GM12878 (cell line): ENCODE measurements at regions not wholly inside any gene's neighbourhood (a gene's known extent, or its start where the extent isn't known, plus 50 kb on each side); places are given as distances from the start of the nearest gene placed in this dataset.

Experiments used
- ATAC-seq: fragments of 200-7000 bp; cut with Tn5 transposase; 3 replicates; pipeline ENCODE4 v1.9.1; 2020; ENCODE audit warnings: mild to moderate bottlenecking, moderate library complexity
- BruUV-seq: library from RNA; stranded (reverse); fragments of 400-500 nt; replicated peaks from 2 replicates; lab custom pipeline; 2021; lab: Mats Ljungman, UMichigan
- CTCF ChIA-PET: fragments of 300-600 bp; sonication (Branson Sonifier 250); formaldehyde crosslinking; extraction: SDS; loops from one replicate; lab custom pipeline; 2021; ENCODE audit warnings: inconsistent platforms; lab: Yijun Ruan, JAX
- POLR2A ChIA-PET: fragments of 350-600 bp; formaldehyde crosslinking; extraction: SDS; loops from one replicate; lab custom pipeline; 2021; ENCODE audit warnings: inconsistent platforms; lab: Charles Lee
- RAD21 ChIA-PET: fragments of 300-600 bp; sonication (Branson Sonifier 250); formaldehyde crosslinking; loops from one replicate; lab custom pipeline; 2023; ENCODE audit warnings: antibody characterized with exemption; ENCODE audit not compliant: unreplicated experiment; lab: Charles Lee
- SMC1A ChIA-PET: fragments of 300-600 bp; sonication (Branson Sonifier 250); formaldehyde crosslinking; loops from one replicate; lab custom pipeline; 2023; ENCODE audit not compliant: unreplicated experiment, uncharacterized antibody; lab: Charles Lee
- DNase-seq: peaks from one replicate; pipeline ENCODE4 v3.0.0-alpha.2; 2011; ENCODE audit warnings: low read depth, low spot score
- FAIRE-seq: peaks from 3 replicates; lab custom pipeline; 2011; peaks lifted over from hg19 to GRCh38; lab: Jason Lieb, UNC
- H2AFZ ChIP-seq: 2 replicates; pipeline ENCODE4 v1.6.0; 2011; ENCODE audit warnings: low read depth, low read length, control low read depth; ENCODE audit not compliant: control insufficient read depth
- H3K27ac ChIP-seq: 2 replicates; pipeline ENCODE4 v1.5.1; 2011; ENCODE audit warnings: control low read depth; ENCODE audit not compliant: control insufficient read depth, insufficient read depth
- H3K27me3 ChIP-seq, 2 experiments: replicated peaks in 1 of 2; 2 replicates each; pipeline versions ENCODE4 v1.6.0 to v1.6.1; 2011; ENCODE audit warnings: low read length in 1 of 2; ENCODE audit not compliant: control insufficient read depth in 2 of 2, insufficient read depth in 2 of 2
- H3K36me3 ChIP-seq, 2 experiments: 2 replicates each; pipeline ENCODE4 v1.5.1; 2011; ENCODE audit warnings: low read length in 1 of 2; ENCODE audit not compliant: control insufficient read depth in 2 of 2, insufficient read depth in 2 of 2
- H3K4me1 ChIP-seq: 2 replicates; pipeline ENCODE4 v1.6.1; 2011; ENCODE audit warnings: mild to moderate bottlenecking, low read length, moderate library complexity, mixed read lengths; ENCODE audit not compliant: control insufficient read depth, insufficient read depth
- H3K4me2 ChIP-seq: 2 replicates; pipeline ENCODE4 v1.6.0; 2011; ENCODE audit warnings: control low read depth; ENCODE audit not compliant: control insufficient read depth, insufficient read depth
- H3K4me3 ChIP-seq: fragments of 200-600 bp; sonication (generic); 2 replicates; pipeline ENCODE4 v1.5.1; 2016
- H3K79me2 ChIP-seq: 2 replicates; pipeline ENCODE4 v1.6.0; 2011; ENCODE audit warnings: low read length; ENCODE audit not compliant: control insufficient read depth, insufficient read depth
- H3K9ac ChIP-seq: 2 replicates; pipeline ENCODE4 v1.8.0; 2011; ENCODE audit warnings: low read length, control low read depth, mixed read lengths; ENCODE audit not compliant: control insufficient read depth, insufficient read depth
- H3K9me3 ChIP-seq: replicated peaks from 3 replicates; pipeline ENCODE4 v1.5.1; 2011; ENCODE audit warnings: mild to moderate bottlenecking, low read length; ENCODE audit not compliant: control insufficient read depth, insufficient read depth
- H4K20me1 ChIP-seq: 2 replicates; pipeline ENCODE4 v1.6.0; 2011; ENCODE audit not compliant: control insufficient read depth, insufficient read depth
- HDAC6 ChIP-seq: fragments of 200-600 bp; sonication (generic); IDR thresholded peaks from one replicate; pipeline ENCODE4 v1.8.0; 2017; ENCODE audit warnings: antibody characterized with exemption; ENCODE audit not compliant: unreplicated experiment
- NR2C2 ChIP-seq: IDR thresholded peaks from 2 replicates; pipeline ENCODE4 v1.6.1; 2011; ENCODE audit warnings: borderline replicate concordance, low read depth; ENCODE audit not compliant: control insufficient read depth, insufficient read length
- RFX5 ChIP-seq: IDR thresholded peaks from 2 replicates; pipeline ENCODE4 v1.6.1; 2011; ENCODE audit warnings: low read depth, low read length, improper control_type of control experiment
- SMAD5 ChIP-seq: IDR thresholded peaks from 2 replicates; pipeline ENCODE4 v1.6.1; 2016; ENCODE audit warnings: antibody characterized with exemption, low read depth
- SREBF2 ChIP-seq: IDR thresholded peaks from 2 replicates; pipeline ENCODE4 v1.6.1; 2012; ENCODE audit warnings: mild to moderate bottlenecking, low read length
- ZNF217 ChIP-seq: fragments of 450-650 bp; IDR thresholded peaks from 2 replicates; pipeline ENCODE4 v1.6.1; 2017; ENCODE audit warnings: antibody characterized with exemption, mild to moderate bottlenecking
- WGBS: methylation state at CpG from one replicate; pipeline ENCODE4 v1.1.6; 2016; ENCODE audit warnings: low lambda C conversion rate; ENCODE audit not compliant: insufficient replicate concordance, insufficient coverage; ENCODE audit errors: missing lambda C conversion rate; 5-methylcytosine and 5-hydroxymethylcytosine counted together
- in situ Hi-C: fragments of 300-500 bp; cut with MboI; formaldehyde crosslinking; loops from 9 replicates; pipeline ENCODE4 v1.14.3; 2018; ENCODE audit warnings: mixed read lengths
- intact Hi-C: fragments of 100-400 bp; cut with micrococcal nuclease; formaldehyde crosslinking; loops from one replicate; pipeline ENCODE4 v1.14.2; 2022; ENCODE audit not compliant: unreplicated experiment
- TF ChIP-seq, protein P1 (sequence below): fragments of 450-650 bp; IDR thresholded peaks from 2 replicates; pipeline ENCODE4 v1.6.1; 2017; ENCODE audit warnings: mild to moderate bottlenecking, moderate library complexity
- TF ChIP-seq, protein P2 (sequence below): fragments of 450-650 bp; IDR thresholded peaks from 2 replicates; pipeline ENCODE4 v1.6.1; 2017; ENCODE audit warnings: low read depth, mild to moderate bottlenecking, moderate library complexity

DNA sequence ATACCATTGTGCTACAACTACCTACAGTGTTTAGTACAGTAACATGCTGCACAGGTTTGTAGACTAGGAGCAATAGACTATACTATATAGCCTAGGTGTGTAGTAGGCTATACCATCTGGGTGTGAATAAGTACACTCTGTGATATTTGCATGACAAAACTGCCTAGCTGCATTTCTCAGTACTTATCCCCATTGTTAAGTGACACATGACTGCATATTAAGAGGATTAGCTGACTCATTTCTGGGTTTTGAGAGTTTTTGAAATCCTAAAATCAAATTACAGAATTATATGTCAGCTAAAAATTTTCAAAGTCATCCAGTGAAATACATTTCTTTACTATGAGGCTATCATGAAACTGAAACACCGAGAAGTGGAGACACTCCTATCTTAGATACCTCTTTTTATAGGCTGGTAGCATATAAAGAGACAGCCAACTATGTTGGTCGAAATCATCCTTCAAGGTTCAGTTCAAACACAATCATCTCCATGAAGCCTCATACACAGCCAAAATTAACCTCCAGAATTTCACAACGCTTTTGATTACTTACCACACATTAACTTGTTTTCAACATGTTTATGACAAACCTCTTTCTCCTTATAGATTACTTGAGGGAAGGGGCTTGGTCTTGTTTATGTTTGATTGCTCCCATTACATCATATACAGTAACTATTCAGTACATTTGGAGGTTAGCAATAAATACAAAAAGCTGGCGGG lies 89.8 kb upstream of the ANK3 start:
- Histone ChIP-seq H3K9me3 (no peaks in the 10 kb centered on the region), H4K20me1 (no peaks in the 10 kb centered on the region), H3K79me2 (no peaks in the 10 kb centered on the region), H3K4me2 (no peak overlapping the region), H3K9ac (no peak overlapping the region), H3K4me3 (no peak overlapping the region), H3K27me3 (no peaks in the 10 kb centered on the region), H3K27ac (no peak overlapping the region), H2AFZ (no peak overlapping the region), H3K4me1 (no peaks in the 10 kb centered on the region), H3K36me3 (no peaks in the 10 kb centered on the region)
- WGBS, result 22% methylated on average over 4 of the region's 4 CpGs
- POLR2A ChIA-PET, result no interaction called here
- ATAC-seq (peak; percentile 55), DNase-seq (no peak), FAIRE-seq (no peak)
- no TSS peak for BruUV-seq
- in situ Hi-C loops (no loop called here), intact Hi-C loops (no loop called here)
- CTCF ChIA-PET, result no interaction called here
- SMC1A ChIA-PET, result no interaction called here
- RAD21 ChIA-PET, result no interaction called here
- TF ChIP-seq, protein P1, sequence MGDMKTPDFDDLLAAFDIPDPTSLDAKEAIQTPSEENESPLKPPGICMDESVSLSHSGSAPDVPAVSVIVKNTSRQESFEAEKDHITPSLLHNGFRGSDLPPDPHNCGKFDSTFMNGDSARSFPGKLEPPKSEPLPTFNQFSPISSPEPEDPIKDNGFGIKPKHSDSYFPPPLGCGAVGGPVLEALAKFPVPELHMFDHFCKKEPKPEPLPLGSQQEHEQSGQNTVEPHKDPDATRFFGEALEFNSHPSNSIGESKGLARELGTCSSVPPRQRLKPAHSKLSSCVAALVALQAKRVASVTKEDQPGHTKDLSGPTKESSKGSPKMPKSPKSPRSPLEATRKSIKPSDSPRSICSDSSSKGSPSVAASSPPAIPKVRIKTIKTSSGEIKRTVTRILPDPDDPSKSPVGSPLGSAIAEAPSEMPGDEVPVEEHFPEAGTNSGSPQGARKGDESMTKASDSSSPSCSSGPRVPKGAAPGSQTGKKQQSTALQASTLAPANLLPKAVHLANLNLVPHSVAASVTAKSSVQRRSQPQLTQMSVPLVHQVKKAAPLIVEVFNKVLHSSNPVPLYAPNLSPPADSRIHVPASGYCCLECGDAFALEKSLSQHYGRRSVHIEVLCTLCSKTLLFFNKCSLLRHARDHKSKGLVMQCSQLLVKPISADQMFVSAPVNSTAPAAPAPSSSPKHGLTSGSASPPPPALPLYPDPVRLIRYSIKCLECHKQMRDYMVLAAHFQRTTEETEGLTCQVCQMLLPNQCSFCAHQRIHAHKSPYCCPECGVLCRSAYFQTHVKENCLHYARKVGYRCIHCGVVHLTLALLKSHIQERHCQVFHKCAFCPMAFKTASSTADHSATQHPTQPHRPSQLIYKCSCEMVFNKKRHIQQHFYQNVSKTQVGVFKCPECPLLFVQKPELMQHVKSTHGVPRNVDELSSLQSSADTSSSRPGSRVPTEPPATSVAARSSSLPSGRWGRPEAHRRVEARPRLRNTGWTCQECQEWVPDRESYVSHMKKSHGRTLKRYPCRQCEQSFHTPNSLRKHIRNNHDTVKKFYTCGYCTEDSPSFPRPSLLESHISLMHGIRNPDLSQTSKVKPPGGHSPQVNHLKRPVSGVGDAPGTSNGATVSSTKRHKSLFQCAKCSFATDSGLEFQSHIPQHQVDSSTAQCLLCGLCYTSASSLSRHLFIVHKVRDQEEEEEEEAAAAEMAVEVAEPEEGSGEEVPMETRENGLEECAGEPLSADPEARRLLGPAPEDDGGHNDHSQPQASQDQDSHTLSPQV, result no peak
- no peak for TF ChIP-seq SMAD5
- no peak for TF ChIP-seq SREBF2
- no peak for TF ChIP-seq RFX5
- no peak for TF ChIP-seq ZNF217
- TF ChIP-seq NR2C2, result no peak
- no peak for TF ChIP-seq HDAC6
- TF ChIP-seq, protein P2, sequence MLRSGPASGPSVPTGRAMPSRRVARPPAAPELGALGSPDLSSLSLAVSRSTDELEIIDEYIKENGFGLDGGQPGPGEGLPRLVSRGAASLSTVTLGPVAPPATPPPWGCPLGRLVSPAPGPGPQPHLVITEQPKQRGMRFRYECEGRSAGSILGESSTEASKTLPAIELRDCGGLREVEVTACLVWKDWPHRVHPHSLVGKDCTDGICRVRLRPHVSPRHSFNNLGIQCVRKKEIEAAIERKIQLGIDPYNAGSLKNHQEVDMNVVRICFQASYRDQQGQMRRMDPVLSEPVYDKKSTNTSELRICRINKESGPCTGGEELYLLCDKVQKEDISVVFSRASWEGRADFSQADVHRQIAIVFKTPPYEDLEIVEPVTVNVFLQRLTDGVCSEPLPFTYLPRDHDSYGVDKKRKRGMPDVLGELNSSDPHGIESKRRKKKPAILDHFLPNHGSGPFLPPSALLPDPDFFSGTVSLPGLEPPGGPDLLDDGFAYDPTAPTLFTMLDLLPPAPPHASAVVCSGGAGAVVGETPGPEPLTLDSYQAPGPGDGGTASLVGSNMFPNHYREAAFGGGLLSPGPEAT, result no peak
- TF ChIP-seq, all 136 proteins: peak for 0
